ENCODE measurements at regions not wholly inside any gene's neighbourhood (a gene's known extent, or its start where the extent isn't known, plus 50 kb on each side); places are given as distances from the start of the nearest gene placed in this dataset.

DNA sequence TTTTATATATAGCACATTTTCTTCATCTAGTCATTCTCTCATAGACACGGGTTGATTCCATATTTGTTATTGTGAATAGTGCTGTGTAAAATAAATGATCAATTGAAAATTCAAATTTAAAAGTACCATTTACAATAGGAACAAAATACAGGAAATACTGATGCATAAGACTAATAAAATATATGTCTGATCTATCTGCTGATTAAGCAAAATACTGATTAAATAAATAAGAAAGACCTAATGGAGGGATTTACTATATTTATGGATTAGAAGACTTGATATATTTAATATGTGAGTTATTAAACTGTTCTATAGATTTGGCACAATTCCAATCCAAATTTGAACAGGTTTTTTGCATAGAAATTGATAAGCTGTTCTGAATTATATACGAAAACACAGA is 1044.8 kb upstream of the ADGRL2 start:
- H3K4me1 ChIP-seq: no peaks in the 10 kb centered on the region
- no peak overlapping the region for H3K4me3 ChIP-seq
- no peaks in the 10 kb centered on the region for H3K27me3 ChIP-seq
- TF ChIP-seq, protein P1, sequence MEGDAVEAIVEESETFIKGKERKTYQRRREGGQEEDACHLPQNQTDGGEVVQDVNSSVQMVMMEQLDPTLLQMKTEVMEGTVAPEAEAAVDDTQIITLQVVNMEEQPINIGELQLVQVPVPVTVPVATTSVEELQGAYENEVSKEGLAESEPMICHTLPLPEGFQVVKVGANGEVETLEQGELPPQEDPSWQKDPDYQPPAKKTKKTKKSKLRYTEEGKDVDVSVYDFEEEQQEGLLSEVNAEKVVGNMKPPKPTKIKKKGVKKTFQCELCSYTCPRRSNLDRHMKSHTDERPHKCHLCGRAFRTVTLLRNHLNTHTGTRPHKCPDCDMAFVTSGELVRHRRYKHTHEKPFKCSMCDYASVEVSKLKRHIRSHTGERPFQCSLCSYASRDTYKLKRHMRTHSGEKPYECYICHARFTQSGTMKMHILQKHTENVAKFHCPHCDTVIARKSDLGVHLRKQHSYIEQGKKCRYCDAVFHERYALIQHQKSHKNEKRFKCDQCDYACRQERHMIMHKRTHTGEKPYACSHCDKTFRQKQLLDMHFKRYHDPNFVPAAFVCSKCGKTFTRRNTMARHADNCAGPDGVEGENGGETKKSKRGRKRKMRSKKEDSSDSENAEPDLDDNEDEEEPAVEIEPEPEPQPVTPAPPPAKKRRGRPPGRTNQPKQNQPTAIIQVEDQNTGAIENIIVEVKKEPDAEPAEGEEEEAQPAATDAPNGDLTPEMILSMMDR (IDR thresholded peaks at IDR 0.05): no peak
- DNase-seq (ENCODE audit: low spot score): no peak
- no peak overlapping the region for H3K27ac ChIP-seq
- H3K36me3 ChIP-seq: no peaks in the 10 kb centered on the region
- no peaks in the 10 kb centered on the region for H3K9me3 ChIP-seq

DNA sequence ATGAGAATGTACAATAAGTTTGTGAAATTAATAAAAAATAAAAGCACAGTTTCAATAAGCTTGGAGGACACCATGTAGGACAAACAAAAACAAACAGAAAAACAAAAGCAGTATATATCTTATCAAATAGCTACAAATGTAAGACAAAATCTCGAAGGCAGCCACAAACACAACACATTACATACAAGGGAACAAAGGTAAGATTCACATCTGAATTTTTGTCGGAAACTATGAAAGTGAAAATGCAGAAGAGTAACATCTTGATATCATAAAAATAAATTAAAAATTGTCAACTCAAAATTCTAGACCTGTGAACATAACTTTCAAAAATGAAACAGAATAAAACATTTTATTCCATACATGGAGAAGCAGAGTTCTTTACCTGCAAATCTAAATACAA is 1049.5 kb upstream of the ADGRL2 start:
- TF ChIP-seq, protein P1 (IDR thresholded peaks at IDR 0.05): no peak
- Histone ChIP-seq H3K4me1 (no peaks in the 10 kb centered on the region), H3K36me3 (no peaks in the 10 kb centered on the region), H3K27ac (no peak overlapping the region), H3K27me3 (no peaks in the 10 kb centered on the region), H3K9me3 (no peaks in the 10 kb centered on the region), H3K4me3 (no peak overlapping the region)
- no peak for DNase-seq (ENCODE audit: low spot score)

DNA sequence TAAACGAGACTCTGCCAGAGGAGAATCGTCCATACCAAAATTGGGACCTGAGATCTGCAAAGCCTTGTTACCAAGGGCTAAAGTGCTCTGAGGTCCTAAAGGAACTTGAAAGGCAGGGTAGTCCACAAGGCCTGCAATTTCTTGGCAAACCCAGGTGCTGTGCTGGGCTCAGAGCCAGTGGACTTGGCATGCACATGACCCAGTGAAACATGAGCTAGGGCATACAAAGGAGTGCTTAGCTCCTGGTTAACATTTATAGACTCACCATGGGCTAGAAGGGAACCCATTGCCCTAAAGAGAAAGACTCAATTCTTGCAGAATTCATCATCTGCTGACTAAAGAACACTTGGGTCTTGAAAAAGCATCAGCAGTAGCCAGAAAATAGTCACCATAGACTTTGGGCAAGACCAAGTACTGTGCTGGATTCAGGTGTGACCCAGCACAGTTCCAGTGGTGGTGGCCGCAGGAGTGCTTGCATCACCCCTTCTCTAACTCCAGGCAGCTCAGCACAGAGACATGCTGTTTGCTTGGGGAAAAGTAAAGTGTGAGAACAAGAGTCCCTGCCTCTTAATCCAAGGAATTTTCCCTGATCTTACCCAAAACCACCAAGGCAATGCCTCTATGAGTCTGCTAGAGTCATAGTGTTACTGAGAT is 1069.4 kb upstream of the ADGRL2 start:
- no peak for DNase-seq (ENCODE audit: low spot score)
- TF ChIP-seq, protein P1 (IDR thresholded peaks at IDR 0.05): no peak
- Histone ChIP-seq H3K36me3 (no peaks in the 10 kb centered on the region), H3K4me1 (no peaks in the 10 kb centered on the region), H3K27me3 (no peaks in the 10 kb centered on the region), H3K27ac (no peak overlapping the region), H3K9me3 (peaks cover 0 to 8% of the 10 kb centered on the region in 2 donors), H3K4me3 (no peak overlapping the region)

DNA sequence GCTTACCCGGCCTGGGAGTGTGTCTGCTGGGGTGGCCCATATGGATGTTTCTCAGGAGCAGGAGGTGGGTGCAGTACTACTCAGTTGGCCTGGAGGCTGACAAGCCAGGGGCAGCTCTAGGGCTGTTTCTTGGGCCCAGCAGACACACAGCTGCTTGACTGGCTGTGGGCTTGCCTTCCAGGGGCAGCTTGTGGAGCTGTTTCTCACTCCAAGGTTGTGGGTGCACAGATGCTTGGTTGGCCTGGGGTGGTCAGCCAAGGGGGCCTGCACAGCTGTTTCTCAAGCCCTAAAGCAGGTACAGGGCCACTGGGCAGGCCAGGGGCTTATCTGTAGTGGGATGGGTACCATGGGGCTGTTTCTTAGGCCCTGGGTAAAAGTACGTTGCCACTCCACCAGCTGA is 1078.1 kb upstream of the ADGRL2 start:
- Histone ChIP-seq H3K27ac (no peak overlapping the region), H3K4me1 (no peaks in the 10 kb centered on the region), H3K27me3 (no peaks in the 10 kb centered on the region), H3K4me3 (no peak overlapping the region), H3K36me3 (no peaks in the 10 kb centered on the region), H3K9me3 (no peaks in the 10 kb centered on the region)
- DNase-seq (ENCODE audit: low spot score): no peak
- TF ChIP-seq, protein P1 (IDR thresholded peaks at IDR 0.05): no peak

DNA sequence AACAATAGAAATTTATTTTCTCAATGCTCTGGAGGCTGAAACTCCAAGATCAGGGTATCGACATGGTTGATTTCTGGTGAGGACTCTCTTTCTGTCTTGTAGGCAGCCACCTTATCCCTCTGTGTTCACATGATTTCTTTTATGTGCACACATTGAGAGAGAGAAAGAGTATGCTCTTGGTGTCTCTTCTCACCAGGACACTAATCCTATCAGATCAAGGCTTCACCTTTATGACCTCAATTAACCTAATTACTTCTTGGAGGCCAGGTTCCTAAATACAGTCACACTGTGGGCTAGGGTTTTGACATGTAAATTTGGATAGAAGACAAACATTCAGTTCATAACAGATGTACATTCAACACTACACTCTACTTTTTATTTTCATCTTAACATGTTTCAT is 1094.2 kb upstream of the ADGRL2 start:
- no peaks in the 10 kb centered on the region for H3K27me3 ChIP-seq
- no peak overlapping the region for H3K4me3 ChIP-seq
- no peaks in the 10 kb centered on the region for H3K9me3 ChIP-seq
- H3K4me1 ChIP-seq: no peaks in the 10 kb centered on the region
- no peak overlapping the region for H3K27ac ChIP-seq
- TF ChIP-seq, protein P1 (IDR thresholded peaks at IDR 0.05): no peak
- H3K36me3 ChIP-seq: no peaks in the 10 kb centered on the region
- DNase-seq (ENCODE audit: low spot score): no peak

DNA sequence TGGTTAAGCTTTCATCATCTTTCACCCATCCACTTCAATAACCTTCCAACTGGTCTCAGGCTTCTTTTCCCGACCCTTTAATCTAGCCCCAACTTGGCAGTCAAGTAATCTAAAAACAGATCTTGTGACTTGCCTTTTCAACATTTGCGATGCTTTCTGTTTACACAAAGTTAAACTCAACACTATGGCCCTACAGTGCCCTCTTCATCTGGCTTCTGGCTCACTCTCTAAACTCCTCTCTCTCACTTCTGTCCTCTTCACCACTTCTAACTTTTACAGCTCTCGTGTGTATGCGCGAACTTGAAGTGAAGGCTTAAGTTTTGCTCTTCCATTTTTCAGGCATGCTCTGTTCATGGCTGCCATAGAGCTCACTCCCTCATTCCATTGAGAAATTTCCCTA is 1122.3 kb upstream of the ADGRL2 start:
- no peak for DNase-seq (ENCODE audit: low spot score)
- Histone ChIP-seq H3K4me3 (no peak overlapping the region), H3K9me3 (no peaks in the 10 kb centered on the region), H3K27ac (no peak overlapping the region), H3K4me1 (no peaks in the 10 kb centered on the region), H3K27me3 (no peaks in the 10 kb centered on the region), H3K36me3 (no peaks in the 10 kb centered on the region)
- TF ChIP-seq, protein P1 (IDR thresholded peaks at IDR 0.05): no peak

Measured in right atrium auricular region (tissue), 2 donors.